Forelimb muscle (tissue), 1 donor: ENCODE measurements at regions not wholly inside any gene's neighbourhood (a gene's known extent, or its start where the extent isn't known, plus 50 kb on each side); places are given as distances from the start of the nearest gene placed in this dataset.
"Not testable (repeated sequence)": the region's sequence is repeated elsewhere in the genome, so short reads cannot be mapped to it uniquely, and the experiment has no call there.

ENCODE experiments used
- DNase-seq: peaks from one replicate; pipeline ENCODE4 v3.0.0-alpha.2; 2013; ENCODE audit warnings: low read depth

- DNase-seq, result no peak
These were observed 552.7 kb downstream of the RAPGEF2 start for GRCh38 chr4:159655547-159655946.

- no peak for DNase-seq
These were observed 566.2 kb downstream of the RAPGEF2 start for GRCh38 chr4:159669094-159669493.

GRCh38 chr4:159673221-159673620, 570.3 kb downstream of the RAPGEF2 start:
- no peak for DNase-seq

GRCh38 chr4:159674241-159674640, 571.4 kb downstream of the RAPGEF2 start:
- no peak for DNase-seq

- DNase-seq, result no peak
These were observed 574.6 kb downstream of the RAPGEF2 start for GRCh38 chr4:159677521-159677920.

- no peak for DNase-seq
These were observed 580.1 kb downstream of the RAPGEF2 start for GRCh38 chr4:159682996-159683395.

- DNase-seq, result no peak
These were observed 581.2 kb downstream of the RAPGEF2 start for GRCh38 chr4:159684061-159684460.

- no peak for DNase-seq
These were observed 582.6 kb downstream of the RAPGEF2 start for GRCh38 chr4:159685340-159686092.

- no peak for DNase-seq
These were observed 586.6 kb downstream of the RAPGEF2 start for GRCh38 chr4:159689526-159689925.

GRCh38 chr4:159697322-159698283, 594.7 kb downstream of the RAPGEF2 start:
- DNase-seq, result no peak

GRCh38 chr4:159698336-159698735, 595.5 kb downstream of the RAPGEF2 start:
- DNase-seq, result no peak

GRCh38 chr4:159702200-159702599, 599.3 kb downstream of the RAPGEF2 start:
- no peak for DNase-seq

- DNase-seq, result no peak
These were observed 602.5 kb downstream of the RAPGEF2 start for GRCh38 chr4:159705334-159705733.

- DNase-seq, result no peak
These were observed 603.8 kb downstream of the RAPGEF2 start for GRCh38 chr4:159706704-159707103.

- not testable (repeated sequence) for DNase-seq
These were observed 612.3 kb downstream of the RAPGEF2 start for GRCh38 chr4:159715180-159715579.

- DNase-seq, result no peak
These were observed 616.7 kb downstream of the RAPGEF2 start for GRCh38 chr4:159719531-159719930.

GRCh38 chr4:159722052-159722451, 619.2 kb downstream of the RAPGEF2 start:
- DNase-seq, result no peak

- DNase-seq, result no peak
These were observed 620.0 kb downstream of the RAPGEF2 start for GRCh38 chr4:159722918-159723317.

GRCh38 chr4:159723341-159724048, 620.6 kb downstream of the RAPGEF2 start:
- no peak for DNase-seq

GRCh38 chr4:159725571-159725970, 622.7 kb downstream of the RAPGEF2 start:
- no peak for DNase-seq

- DNase-seq, result no peak
These were observed 632.7 kb downstream of the RAPGEF2 start for GRCh38 chr4:159735281-159736207.
